ENCODE measurements at regions not wholly inside any gene's neighbourhood (a gene's known extent, or its start where the extent isn't known, plus 50 kb on each side); places are given as distances from the start of the nearest gene placed in this dataset.

- TF ChIP-seq EZH2phosphoT487 (IDR thresholded peaks at IDR 0.05; ENCODE audit: borderline replicate concordance) = no peak
- TF ChIP-seq CTCF (conservative IDR thresholded peaks at IDR 0.05; ENCODE audit: low read length) = no peak
- Histone ChIP-seq H3K9ac (ENCODE audit: low read depth, low read length, poor library complexity, severe bottlenecking) (no peak overlapping the region), H3K4me3 (ENCODE audit: low read length, poor library complexity, severe bottlenecking) (no peak overlapping the region)
Observed at GRCh38 chr17:54425671-54426070, 475.0 kb upstream of the TOM1L1 start.

DNA sequence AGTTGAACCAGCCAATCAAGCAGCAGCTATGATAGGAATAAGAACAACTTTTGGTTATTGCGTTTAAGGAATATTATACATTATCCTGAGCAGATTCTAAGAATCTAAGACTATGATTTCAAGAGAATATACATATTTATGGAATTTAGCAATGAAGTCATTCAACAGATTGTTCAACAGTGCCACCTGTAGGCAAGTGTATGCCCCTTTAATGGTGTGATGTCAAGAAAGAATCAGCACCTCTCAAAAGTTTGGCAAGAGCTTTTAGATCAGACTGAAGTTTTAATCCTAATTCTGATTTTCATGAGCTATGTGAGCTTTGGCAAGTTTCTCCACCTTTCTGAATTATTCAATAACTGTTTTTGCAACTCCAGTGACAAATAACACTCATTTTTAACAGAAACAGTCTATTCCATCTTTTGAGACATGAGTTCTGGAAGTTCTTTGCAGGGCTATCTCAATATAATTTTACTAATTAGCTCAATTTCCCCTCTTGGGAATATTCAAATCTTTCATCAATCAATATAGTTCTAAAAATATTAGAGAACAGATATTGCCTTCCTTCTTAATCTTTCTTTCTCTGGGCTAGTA, 474.3 kb upstream of the TOM1L1 start:
- TF ChIP-seq EZH2phosphoT487 (IDR thresholded peaks at IDR 0.05; ENCODE audit: borderline replicate concordance) (no peak), CTCF (conservative IDR thresholded peaks at IDR 0.05; ENCODE audit: low read length) (peak; percentile 77)
- Histone ChIP-seq H2AFZ (ENCODE audit: low read length) (no peak overlapping the region), H3K4me1 (ENCODE audit: insufficient read depth, low read length, poor library complexity, severe bottlenecking) (no peaks in the 10 kb centered on the region), H3K9me3 (ENCODE audit: insufficient read depth, low read depth, low read length) (no peaks in the 10 kb centered on the region), H3K79me2 (ENCODE audit: insufficient read depth, low read length) (no peaks in the 10 kb centered on the region), H3K4me2 (ENCODE audit: low read depth, low read length, poor library complexity, severe bottlenecking) (no peak overlapping the region), H3F3A (ENCODE audit: low read depth) (no peaks in the 10 kb centered on the region), H3K9me2 (replicated peaks; ENCODE audit: low read depth, low read length) (no peaks in the 10 kb centered on the region), H4K20me1 (ENCODE audit: insufficient read depth, low read length, poor library complexity, severe bottlenecking) (no peaks in the 10 kb centered on the region), H3K27me3 (ENCODE audit: insufficient read depth, low read length, poor library complexity, severe bottlenecking) (no peaks in the 10 kb centered on the region), H3K4me3 (ENCODE audit: low read length, poor library complexity, severe bottlenecking) (no peak overlapping the region), H3K9ac (ENCODE audit: low read depth, low read length, poor library complexity, severe bottlenecking) (no peak overlapping the region), H3K36me3 (ENCODE audit: insufficient read depth, low read length) (no peaks in the 10 kb centered on the region)

More at GRCh38 chr17:54425671-54426070, 475.0 kb upstream of the TOM1L1 start:
- no peaks in the 10 kb centered on the region for H3F3A ChIP-seq (ENCODE audit: low read depth)
- no peak overlapping the region for H2AFZ ChIP-seq (ENCODE audit: low read length)
- no peaks in the 10 kb centered on the region for H3K9me3 ChIP-seq (ENCODE audit: insufficient read depth, low read depth, low read length)
- H4K20me1 ChIP-seq (ENCODE audit: insufficient read depth, low read length, poor library complexity, severe bottlenecking) = no peaks in the 10 kb centered on the region
- no peaks in the 10 kb centered on the region for H3K27me3 ChIP-seq (ENCODE audit: insufficient read depth, low read length, poor library complexity, severe bottlenecking)
- H3K79me2 ChIP-seq (ENCODE audit: insufficient read depth, low read length) = no peaks in the 10 kb centered on the region
- no peaks in the 10 kb centered on the region for H3K4me1 ChIP-seq (ENCODE audit: insufficient read depth, low read length, poor library complexity, severe bottlenecking)
- no peak overlapping the region for H3K4me2 ChIP-seq (ENCODE audit: low read depth, low read length, poor library complexity, severe bottlenecking)
- no peaks in the 10 kb centered on the region for H3K9me2 ChIP-seq (replicated peaks; ENCODE audit: low read depth, low read length)
- no peaks in the 10 kb centered on the region for H3K36me3 ChIP-seq (ENCODE audit: insufficient read depth, low read length)

DNA sequence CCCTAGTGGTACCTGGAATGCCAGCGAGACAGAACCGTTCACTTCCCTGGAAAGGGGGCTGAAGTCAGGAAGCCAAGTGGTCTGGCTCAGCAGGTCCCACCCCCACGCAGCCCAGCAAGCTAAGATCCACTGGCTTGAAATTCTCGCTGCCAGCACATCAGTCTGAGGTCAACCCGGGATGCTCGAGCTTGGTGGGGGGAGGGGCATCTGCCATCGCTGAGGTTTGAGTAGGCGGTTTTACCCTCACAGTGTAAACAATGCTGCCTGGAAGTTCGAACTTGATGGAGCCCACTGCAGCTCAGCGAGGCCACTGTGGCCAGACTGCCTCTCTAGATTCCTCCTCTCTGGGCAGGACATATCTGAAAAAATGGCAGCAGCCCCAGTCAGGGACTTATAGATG, 464.7 kb upstream of the TOM1L1 start:
- H3K79me2 ChIP-seq (ENCODE audit: insufficient read depth, low read length) = no peaks in the 10 kb centered on the region
- H3K4me1 ChIP-seq (ENCODE audit: insufficient read depth, low read length, poor library complexity, severe bottlenecking) = no peaks in the 10 kb centered on the region
- H3K4me2 ChIP-seq (ENCODE audit: low read depth, low read length, poor library complexity, severe bottlenecking) = no peak overlapping the region
- H3K9me3 ChIP-seq (ENCODE audit: insufficient read depth, low read depth, low read length) = no peaks in the 10 kb centered on the region
- H3K9ac ChIP-seq (ENCODE audit: low read depth, low read length, poor library complexity, severe bottlenecking) = no peak overlapping the region
- TF ChIP-seq EZH2phosphoT487 (IDR thresholded peaks at IDR 0.05; ENCODE audit: borderline replicate concordance) = no peak
- H4K20me1 ChIP-seq (ENCODE audit: insufficient read depth, low read length, poor library complexity, severe bottlenecking) = no peaks in the 10 kb centered on the region
- H3K4me3 ChIP-seq (ENCODE audit: low read length, poor library complexity, severe bottlenecking) = no peak overlapping the region
- no peaks in the 10 kb centered on the region for H3K27me3 ChIP-seq (ENCODE audit: insufficient read depth, low read length, poor library complexity, severe bottlenecking)
- H3K9me2 ChIP-seq (replicated peaks; ENCODE audit: low read depth, low read length) = no peaks in the 10 kb centered on the region
- no peaks in the 10 kb centered on the region for H3F3A ChIP-seq (ENCODE audit: low read depth)
- no peak overlapping the region for H2AFZ ChIP-seq (ENCODE audit: low read length)
- H3K36me3 ChIP-seq (ENCODE audit: insufficient read depth, low read length) = no peaks in the 10 kb centered on the region

GRCh38 chr17:54439816-54440215, 460.8 kb upstream of the TOM1L1 start:
- no peaks in the 10 kb centered on the region for H3K4me1 ChIP-seq (ENCODE audit: insufficient read depth, low read length, poor library complexity, severe bottlenecking)
- no peaks in the 10 kb centered on the region for H3K79me2 ChIP-seq (ENCODE audit: insufficient read depth, low read length)
- TF ChIP-seq CTCF (conservative IDR thresholded peaks at IDR 0.05; ENCODE audit: low read length) (no peak), EZH2phosphoT487 (IDR thresholded peaks at IDR 0.05; ENCODE audit: borderline replicate concordance) (no peak)
- no peak overlapping the region for H3K9ac ChIP-seq (ENCODE audit: low read depth, low read length, poor library complexity, severe bottlenecking)
- no peaks in the 10 kb centered on the region for H3K36me3 ChIP-seq (ENCODE audit: insufficient read depth, low read length)
- no peaks in the 10 kb centered on the region for H3K27me3 ChIP-seq (ENCODE audit: insufficient read depth, low read length, poor library complexity, severe bottlenecking)
- no peak overlapping the region for H3K4me2 ChIP-seq (ENCODE audit: low read depth, low read length, poor library complexity, severe bottlenecking)
- no peak overlapping the region for H2AFZ ChIP-seq (ENCODE audit: low read length)
- H3F3A ChIP-seq (ENCODE audit: low read depth) = no peaks in the 10 kb centered on the region
- no peaks in the 10 kb centered on the region for H4K20me1 ChIP-seq (ENCODE audit: insufficient read depth, low read length, poor library complexity, severe bottlenecking)
- H3K9me2 ChIP-seq (replicated peaks; ENCODE audit: low read depth, low read length) = no peaks in the 10 kb centered on the region
- H3K9me3 ChIP-seq (ENCODE audit: insufficient read depth, low read depth, low read length) = no peaks in the 10 kb centered on the region
- H3K4me3 ChIP-seq (ENCODE audit: low read length, poor library complexity, severe bottlenecking) = no peak overlapping the region

Measured in Loucy (cell line).